ENCODE measurements at regions not wholly inside any gene's neighbourhood (a gene's known extent, or its start where the extent isn't known, plus 50 kb on each side); places are given as distances from the start of the nearest gene placed in this dataset.

- ChIA-PET CTCF (interaction anchor here (0.9 to 2.1 kb wide), 4 partner anchors 12 to 274 kb away, joined by 4 to 9 read pairs (median 4); no protein-coding TSS in a partner anchor), POLR2A (interaction anchor here (0.6 to 1.3 kb wide), 2 partner anchors 15 to 543 kb away, joined by 3 to 9 read pairs; no protein-coding TSS in a partner anchor)
- TF ChIP-seq CTCF (IDR thresholded peaks at IDR 0.05; ENCODE audit: insufficient read depth, low read length, missing control alignments), result peak; percentile 47
- H3K4me3 ChIP-seq (ENCODE audit: low read depth, low read length), result peak overlapping the region; percentile 27
- DNase-seq (ENCODE audit: low read depth, low spot score), result peak; percentile 68
Measured at GRCh38 chr10:3467052-3467951, 294.7 kb upstream of the PITRM1 start.

- CTCF ChIA-PET, result interaction anchor here (0.9 to 1.0 kb wide), 3 partner anchors 11 to 316 kb away, joined by 3 to 4 read pairs (median 3); no protein-coding TSS in a partner anchor
- DNase-seq (ENCODE audit: low read depth, low spot score), result no peak
- POLR2A ChIA-PET, result interaction anchor here (1.1 kb wide), 1 partner anchor 387 kb away, joined by 3 read pairs; no protein-coding TSS in a partner anchor
- no peak overlapping the region for H3K4me3 ChIP-seq (ENCODE audit: low read depth, low read length)
- TF ChIP-seq CTCF (IDR thresholded peaks at IDR 0.05; ENCODE audit: insufficient read depth, low read length, missing control alignments), result no peak
Measured at GRCh38 chr10:3465406-3465891, 292.9 kb upstream of the PITRM1 start.

GRCh38 chr10:3464760-3465405 is 292.3 kb upstream of the PITRM1 start:
- no peak overlapping the region for H3K4me3 ChIP-seq (ENCODE audit: low read depth, low read length)
- no peak for DNase-seq (ENCODE audit: low read depth, low spot score)
- POLR2A ChIA-PET, result interaction anchor here (1.1 kb wide), 1 partner anchor 387 kb away, joined by 3 read pairs; no protein-coding TSS in a partner anchor
- CTCF ChIA-PET, result interaction anchor here (0.9 to 1.0 kb wide), 3 partner anchors 10 to 317 kb away, joined by 3 to 4 read pairs (median 3); no protein-coding TSS in a partner anchor
- TF ChIP-seq CTCF (IDR thresholded peaks at IDR 0.05; ENCODE audit: insufficient read depth, low read length, missing control alignments), result no peak

- no peak for TF ChIP-seq CTCF (IDR thresholded peaks at IDR 0.05; ENCODE audit: insufficient read depth, low read length, missing control alignments)
- no peak overlapping the region for H3K4me3 ChIP-seq (ENCODE audit: low read depth, low read length)
- CTCF ChIA-PET, result no interaction called here
- no peak for DNase-seq (ENCODE audit: low read depth, low spot score)
- POLR2A ChIA-PET, result no interaction called here
Measured at GRCh38 chr10:3460420-3461128, 288.0 kb upstream of the PITRM1 start.

GRCh38 chr10:3455385-3456334 is 283.1 kb upstream of the PITRM1 start:
- ChIA-PET POLR2A (interaction anchor here (1.8 kb wide), 1 partner anchor 329 kb away, joined by 6 read pairs; the partner anchor contains the start of gene KLF6), CTCF (interaction anchor here (1.0 to 2.0 kb wide), 2 partner anchors 12 to 325 kb away, joined by 3 to 9 read pairs; no protein-coding TSS in a partner anchor)
- no peak overlapping the region for H3K4me3 ChIP-seq (ENCODE audit: low read depth, low read length)
- no peak for TF ChIP-seq CTCF (IDR thresholded peaks at IDR 0.05; ENCODE audit: insufficient read depth, low read length, missing control alignments)
- DNase-seq (ENCODE audit: low read depth, low spot score), result no peak

Measured in AG04449 (cell line).